Activated CD4-positive, alpha-beta T cell treated with anti-CD3 and anti-CD28 coated beads, Interleukin-2, amount 10 ng/mL, durations not matched to agents 7 days and 5 days (primary cell): ENCODE measurements at regions not wholly inside any gene's neighbourhood (a gene's known extent, or its start where the extent isn't known, plus 50 kb on each side); places are given as distances from the start of the nearest gene placed in this dataset.

Experiments
- CTCF ChIA-PET: fragments of 350-600 bp; sonication (Branson Sonifier 250); formaldehyde crosslinking; loops from one replicate; lab custom pipeline; 2021; ENCODE audit warnings: antibody characterized with exemption; lab: Charles Lee
- POLR2A ChIA-PET: fragments of 350-600 bp; sonication (Branson Sonifier 250); formaldehyde crosslinking; loops from one replicate; lab custom pipeline; 2021; ENCODE audit warnings: antibody characterized with exemption; lab: Charles Lee
- DNase-seq: peaks from one replicate; pipeline ENCODE4 v3.0.0-alpha.2; 2020
- H3K27ac Mint-ChIP-seq: one replicate; pipeline ENCODE4 v1.8.0; 2021; ENCODE audit warnings: mild to moderate bottlenecking, moderate library complexity, mixed read lengths
- H3K27me3 Mint-ChIP-seq: one replicate; pipeline ENCODE4 v1.8.0; 2021; ENCODE audit warnings: mixed read lengths
- H3K36me3 Mint-ChIP-seq: one replicate; pipeline ENCODE4 v1.8.0; 2021; ENCODE audit warnings: low read depth, mixed read lengths
- H3K4me1 Mint-ChIP-seq: one replicate; pipeline ENCODE4 v1.8.0; 2021; ENCODE audit warnings: mixed read lengths
- H3K4me3 Mint-ChIP-seq: one replicate; pipeline ENCODE4 v1.8.0; 2021; ENCODE audit warnings: mild to moderate bottlenecking, moderate library complexity, mixed read lengths
- H3K9me3 Mint-ChIP-seq: one replicate; pipeline ENCODE4 v1.8.0; 2021; ENCODE audit warnings: mixed read lengths

DNA sequence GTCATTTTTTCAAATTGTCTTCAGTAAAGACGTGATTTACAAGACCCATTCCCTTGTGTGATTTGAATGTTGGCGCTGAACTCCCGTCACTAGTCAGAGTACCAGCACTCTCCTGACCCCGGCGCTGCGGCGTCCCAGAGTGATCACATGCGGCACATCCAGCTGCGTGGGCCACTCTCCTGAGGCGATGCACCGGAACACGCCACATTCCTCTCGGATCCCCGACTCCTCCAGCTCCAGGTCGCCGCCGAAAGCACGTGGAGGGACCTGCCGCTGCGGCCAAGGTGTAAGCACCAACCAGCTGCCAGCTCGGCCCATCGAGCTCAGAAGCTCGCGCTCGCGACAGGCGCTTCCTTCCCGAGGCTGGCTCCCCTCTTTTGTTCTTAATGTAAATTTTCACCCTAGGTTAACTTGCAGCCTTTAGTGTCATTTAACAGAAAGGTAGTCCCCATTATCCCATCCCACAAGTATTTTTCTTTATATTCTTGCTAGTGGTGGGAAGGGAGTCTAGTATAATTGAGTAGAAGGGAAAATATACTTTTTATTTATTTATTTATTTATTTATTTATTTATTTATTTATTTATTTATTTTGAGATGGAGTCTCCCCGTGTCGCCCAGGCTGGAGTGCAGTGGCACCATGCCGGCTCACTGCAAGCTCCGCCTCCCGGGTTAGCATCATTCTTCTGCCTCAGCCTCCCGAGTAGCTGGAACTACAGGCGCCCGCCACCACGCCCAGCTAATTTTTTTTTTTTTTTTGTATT is 61.7 kb upstream of the VGLL3 start:
- POLR2A ChIA-PET = no interaction called here
- Mint-ChIP-seq H3K4me1 (no peaks in the 10 kb centered on the region), H3K27me3 (no peaks in the 10 kb centered on the region), H3K9me3 (no peaks in the 10 kb centered on the region), H3K36me3 (no peaks in the 10 kb centered on the region), H3K4me3 (no peak overlapping the region), H3K27ac (no peak overlapping the region)
- CTCF ChIA-PET = no interaction called here
- no peak for DNase-seq

- Mint-ChIP-seq H3K27me3 (no peaks in the 10 kb centered on the region), H3K9me3 (no peaks in the 10 kb centered on the region), H3K27ac (no peak overlapping the region), H3K4me3 (no peak overlapping the region), H3K4me1 (no peaks in the 10 kb centered on the region), H3K36me3 (no peaks in the 10 kb centered on the region)
- DNase-seq = no peak
- POLR2A ChIA-PET = no interaction called here
- CTCF ChIA-PET = no interaction called here
Measured at GRCh38 chr3:87047852-87048251, 56.9 kb upstream of the VGLL3 start.

DNA sequence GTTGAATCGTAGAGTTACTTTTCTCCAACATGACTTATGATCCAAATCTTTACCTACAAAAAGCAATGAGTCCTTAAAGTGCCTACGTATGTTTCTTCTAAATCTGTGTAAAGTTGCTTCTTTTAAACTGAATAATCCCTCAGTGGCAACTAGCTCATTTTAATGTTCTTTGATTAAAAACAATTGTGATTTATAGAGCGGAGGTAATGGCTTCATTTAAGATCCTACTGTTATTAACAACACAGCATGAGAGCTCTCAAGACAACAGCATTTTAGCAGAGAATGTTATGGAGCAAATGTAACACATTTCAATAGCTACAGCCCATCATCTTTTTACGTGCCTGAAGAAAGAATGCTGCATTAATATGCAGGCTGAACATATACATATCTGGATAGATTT is 55.3 kb upstream of the VGLL3 start:
- CTCF ChIA-PET = no interaction called here
- no peaks in the 10 kb centered on the region for H3K27me3 Mint-ChIP-seq

GRCh38 chr3:87045473-87045872 is 54.5 kb upstream of the VGLL3 start:
- POLR2A ChIA-PET = no interaction called here
- Mint-ChIP-seq H3K9me3 (no peaks in the 10 kb centered on the region), H3K36me3 (no peaks in the 10 kb centered on the region)

More for the DNA sequence above, 55.3 kb upstream of the VGLL3 start:
- H3K36me3 Mint-ChIP-seq = no peaks in the 10 kb centered on the region
- POLR2A ChIA-PET = no interaction called here
- H3K4me3 Mint-ChIP-seq = no peak overlapping the region
- no peak for DNase-seq
- no peaks in the 10 kb centered on the region for H3K4me1 Mint-ChIP-seq
- H3K9me3 Mint-ChIP-seq = no peaks in the 10 kb centered on the region
- no peak overlapping the region for H3K27ac Mint-ChIP-seq

GRCh38 chr3:87044846-87045245 is 53.9 kb upstream of the VGLL3 start:
- Mint-ChIP-seq H3K9me3 (no peaks in the 10 kb centered on the region), H3K36me3 (no peaks in the 10 kb centered on the region), H3K27ac (no peak overlapping the region), H3K27me3 (no peaks in the 10 kb centered on the region), H3K4me1 (no peaks in the 10 kb centered on the region), H3K4me3 (no peak overlapping the region)
- CTCF ChIA-PET = no interaction called here
- POLR2A ChIA-PET = no interaction called here
- DNase-seq = no peak

More at GRCh38 chr3:87045473-87045872, 54.5 kb upstream of the VGLL3 start:
- no peak overlapping the region for H3K27ac Mint-ChIP-seq
- H3K4me1 Mint-ChIP-seq = no peaks in the 10 kb centered on the region
- no peaks in the 10 kb centered on the region for H3K27me3 Mint-ChIP-seq
- no peak for DNase-seq
- H3K4me3 Mint-ChIP-seq = no peak overlapping the region
- CTCF ChIA-PET = no interaction called here

GRCh38 chr3:87044409-87044808 is 53.5 kb upstream of the VGLL3 start:
- CTCF ChIA-PET = no interaction called here
- no peak overlapping the region for H3K27ac Mint-ChIP-seq
- H3K4me3 Mint-ChIP-seq = no peak overlapping the region
- no peak for DNase-seq
- H3K36me3 Mint-ChIP-seq = no peaks in the 10 kb centered on the region
- H3K27me3 Mint-ChIP-seq = no peaks in the 10 kb centered on the region
- H3K4me1 Mint-ChIP-seq = no peaks in the 10 kb centered on the region
- no peaks in the 10 kb centered on the region for H3K9me3 Mint-ChIP-seq
- POLR2A ChIA-PET = no interaction called here

DNA sequence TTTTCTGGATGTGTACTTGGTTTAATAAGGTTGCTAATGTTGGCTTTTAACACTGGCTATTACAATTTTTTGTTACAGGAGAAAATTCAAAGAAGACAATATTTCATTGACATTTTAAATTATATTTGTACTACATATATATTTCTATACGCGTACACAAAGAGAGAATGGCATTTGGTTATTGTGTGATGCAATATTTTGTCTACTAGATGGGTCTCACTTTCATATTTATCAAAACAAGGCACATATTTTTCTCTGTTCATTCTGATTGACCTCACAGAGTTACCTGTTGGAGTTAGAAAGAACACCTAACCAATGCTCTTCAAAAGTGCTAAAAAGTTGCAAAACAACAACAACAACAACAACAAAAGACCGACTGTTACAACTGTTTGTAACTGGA is 50.2 kb upstream of the VGLL3 start:
- Mint-ChIP-seq H3K27ac (no peak overlapping the region), H3K27me3 (no peaks in the 10 kb centered on the region), H3K9me3 (no peaks in the 10 kb centered on the region), H3K4me1 (no peaks in the 10 kb centered on the region), H3K4me3 (no peak overlapping the region), H3K36me3 (no peaks in the 10 kb centered on the region)
- no peak for DNase-seq
- ChIA-PET CTCF (no interaction called here), POLR2A (no interaction called here)
